ENCODE measurements at regions not wholly inside any gene's neighbourhood (a gene's known extent, or its start where the extent isn't known, plus 50 kb on each side); places are given as distances from the start of the nearest gene placed in this dataset.
"Not testable (repeated sequence)": the region's sequence is repeated elsewhere in the genome, so short reads cannot be mapped to it uniquely, and the experiment has no call there.

DNA sequence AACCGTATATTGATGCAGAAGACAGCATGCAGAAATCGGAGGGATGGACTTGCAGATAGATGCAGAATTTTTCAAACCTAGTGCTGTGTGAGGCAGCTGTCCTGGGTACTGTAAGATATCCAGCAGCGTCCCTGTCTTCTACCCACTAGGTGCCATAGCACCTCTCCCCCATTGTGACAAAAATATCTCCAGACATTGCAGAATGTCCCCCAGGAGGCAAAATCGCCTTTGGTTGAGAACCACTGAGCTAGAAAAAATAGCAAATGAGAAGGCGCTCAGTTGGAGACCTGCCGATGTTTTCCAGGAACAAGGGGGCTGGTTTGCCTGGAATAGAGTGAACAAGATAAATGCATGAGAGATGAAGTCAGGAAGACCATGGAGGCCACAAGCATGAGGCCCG lies 67.9 kb upstream of the TMEM132D start:
- POLR2A ChIA-PET (ENCODE audit: low non-redundant PET): no interaction called here

DNA sequence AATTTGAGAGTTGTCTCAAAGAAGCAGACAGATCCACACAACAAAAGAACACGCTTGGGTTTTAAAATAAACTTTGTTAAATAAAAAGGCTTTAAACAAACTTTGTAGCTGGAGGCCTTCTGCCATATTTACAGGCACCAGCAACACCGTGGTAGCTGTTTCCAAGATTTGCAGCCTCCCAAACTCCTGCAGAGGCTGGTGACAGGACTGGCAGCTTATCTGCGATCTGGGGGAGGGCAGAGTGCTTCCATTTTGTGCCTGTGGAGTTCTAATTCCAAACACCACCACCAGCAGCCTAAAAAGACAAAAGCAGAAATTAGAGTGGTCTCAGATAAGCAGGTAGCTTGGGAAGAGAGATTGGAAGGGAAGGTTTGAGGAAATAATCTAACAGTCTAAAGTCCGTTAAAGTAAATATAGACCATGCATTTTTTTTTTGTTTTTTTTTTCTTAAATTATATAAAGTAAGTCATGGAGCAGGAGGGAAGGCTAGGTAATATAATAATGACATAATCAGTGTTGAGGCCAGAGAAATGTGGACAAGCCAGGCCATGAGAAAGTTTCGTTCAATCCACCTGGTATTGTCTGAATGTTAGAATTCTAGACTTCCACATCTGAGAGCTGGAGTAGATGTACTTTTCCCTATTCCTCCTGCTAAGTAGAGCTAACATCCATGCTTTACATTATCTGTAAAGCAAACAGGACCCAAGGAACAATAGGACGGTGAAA lies 69.6 kb upstream of the TMEM132D start:
- DNase-seq (ENCODE audit: low spot score): no peak
- ChIA-PET CTCF (interaction anchor here (0.5 to 0.7 kb wide), 2 partner anchors 14 to 182 kb away, joined by 3 to 5 read pairs; no protein-coding TSS in a partner anchor), POLR2A (ENCODE audit: low non-redundant PET) (no interaction called here)
- no peak overlapping the region for H3K27ac ChIP-seq
- TF ChIP-seq, protein P1, sequence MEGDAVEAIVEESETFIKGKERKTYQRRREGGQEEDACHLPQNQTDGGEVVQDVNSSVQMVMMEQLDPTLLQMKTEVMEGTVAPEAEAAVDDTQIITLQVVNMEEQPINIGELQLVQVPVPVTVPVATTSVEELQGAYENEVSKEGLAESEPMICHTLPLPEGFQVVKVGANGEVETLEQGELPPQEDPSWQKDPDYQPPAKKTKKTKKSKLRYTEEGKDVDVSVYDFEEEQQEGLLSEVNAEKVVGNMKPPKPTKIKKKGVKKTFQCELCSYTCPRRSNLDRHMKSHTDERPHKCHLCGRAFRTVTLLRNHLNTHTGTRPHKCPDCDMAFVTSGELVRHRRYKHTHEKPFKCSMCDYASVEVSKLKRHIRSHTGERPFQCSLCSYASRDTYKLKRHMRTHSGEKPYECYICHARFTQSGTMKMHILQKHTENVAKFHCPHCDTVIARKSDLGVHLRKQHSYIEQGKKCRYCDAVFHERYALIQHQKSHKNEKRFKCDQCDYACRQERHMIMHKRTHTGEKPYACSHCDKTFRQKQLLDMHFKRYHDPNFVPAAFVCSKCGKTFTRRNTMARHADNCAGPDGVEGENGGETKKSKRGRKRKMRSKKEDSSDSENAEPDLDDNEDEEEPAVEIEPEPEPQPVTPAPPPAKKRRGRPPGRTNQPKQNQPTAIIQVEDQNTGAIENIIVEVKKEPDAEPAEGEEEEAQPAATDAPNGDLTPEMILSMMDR (conservative IDR thresholded peaks at IDR 0.05; ENCODE audit: low read depth): no peak

More for the DNA sequence above, 67.9 kb upstream of the TMEM132D start:
- TF ChIP-seq, protein P1 (conservative IDR thresholded peaks at IDR 0.05; ENCODE audit: low read depth): no peak
- CTCF ChIA-PET: no interaction called here
- H3K27ac ChIP-seq: no peak overlapping the region
- DNase-seq (ENCODE audit: low spot score): no peak

DNA sequence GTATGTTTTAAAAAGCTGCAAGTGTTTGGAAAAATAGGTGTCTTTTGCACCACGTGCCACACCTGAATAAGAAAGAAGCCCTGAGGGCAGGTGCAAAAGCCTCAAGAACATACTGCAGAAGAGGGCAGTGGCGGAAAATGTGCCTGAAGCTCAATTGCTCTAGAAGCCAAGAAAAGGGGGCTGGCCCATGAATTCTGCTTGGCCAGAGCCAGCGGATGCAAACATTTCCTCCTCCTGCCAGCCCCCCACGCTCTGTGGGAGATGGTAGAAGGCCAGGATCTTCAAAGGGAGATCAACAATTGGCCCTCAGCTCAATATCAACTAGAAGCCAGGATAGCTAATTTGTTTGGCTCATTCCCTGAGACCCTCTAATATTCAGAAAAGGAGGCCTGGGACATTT lies 80.3 kb upstream of the TMEM132D start:
- CTCF ChIA-PET: no interaction called here
- POLR2A ChIA-PET (ENCODE audit: low non-redundant PET): no interaction called here
- TF ChIP-seq, protein P1 (conservative IDR thresholded peaks at IDR 0.05; ENCODE audit: low read depth): no peak
- DNase-seq (ENCODE audit: low spot score): no peak
- no peak overlapping the region for H3K27ac ChIP-seq

DNA sequence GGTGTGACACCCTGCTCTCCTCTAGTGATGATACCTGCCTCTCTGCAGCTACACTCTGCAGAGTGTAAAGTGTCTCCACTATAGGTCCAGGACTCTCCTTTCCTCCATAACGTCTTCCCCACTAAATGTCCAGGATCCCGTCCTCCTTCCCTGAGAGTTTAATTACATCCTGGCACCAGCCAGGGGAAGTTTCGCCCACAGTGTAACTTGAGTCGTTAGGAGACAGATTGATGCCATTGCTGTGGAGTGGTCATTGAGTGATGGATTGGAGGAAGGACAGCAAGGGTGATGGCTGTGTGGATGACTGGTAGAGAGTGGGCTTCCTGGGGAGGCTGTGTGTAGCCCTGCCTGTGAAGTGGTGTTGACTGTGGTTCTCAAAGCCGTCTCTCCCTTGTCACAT lies 84.0 kb upstream of the TMEM132D start:
- TF ChIP-seq, protein P1 (conservative IDR thresholded peaks at IDR 0.05; ENCODE audit: low read depth): no peak
- no peak for DNase-seq (ENCODE audit: low spot score)
- ChIA-PET POLR2A (ENCODE audit: low non-redundant PET) (no interaction called here), CTCF (interaction anchor here (0.6 kb wide), 1 partner anchor 14 kb away, joined by 5 read pairs; no protein-coding TSS in a partner anchor)
- H3K27ac ChIP-seq: no peak overlapping the region

DNA sequence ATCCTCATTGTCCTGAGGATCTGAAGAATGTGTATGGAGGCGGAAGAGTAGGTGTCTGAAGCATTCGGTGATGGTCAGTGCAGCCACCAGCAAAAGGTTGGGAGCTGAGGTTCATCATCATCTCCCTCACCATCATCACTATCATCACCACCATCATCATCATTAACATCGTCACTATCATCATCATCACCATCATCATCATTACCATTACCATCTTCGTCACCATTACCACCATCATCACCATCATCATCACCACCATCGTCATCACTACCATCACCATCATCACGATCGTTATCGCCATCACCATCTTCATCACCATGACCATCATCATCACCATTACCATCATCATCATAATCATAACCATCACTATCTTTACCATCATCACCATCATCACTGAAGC lies 90.8 kb upstream of the TMEM132D start:
- ChIA-PET POLR2A (ENCODE audit: low non-redundant PET) (no interaction called here), CTCF (interaction anchor here (0.7 kb wide), 1 partner anchor 16 kb away, joined by 3 read pairs; no protein-coding TSS in a partner anchor)
- no peak for DNase-seq (ENCODE audit: low spot score)
- no peak overlapping the region for H3K27ac ChIP-seq
- TF ChIP-seq, protein P1 (conservative IDR thresholded peaks at IDR 0.05; ENCODE audit: low read depth): no peak

DNA sequence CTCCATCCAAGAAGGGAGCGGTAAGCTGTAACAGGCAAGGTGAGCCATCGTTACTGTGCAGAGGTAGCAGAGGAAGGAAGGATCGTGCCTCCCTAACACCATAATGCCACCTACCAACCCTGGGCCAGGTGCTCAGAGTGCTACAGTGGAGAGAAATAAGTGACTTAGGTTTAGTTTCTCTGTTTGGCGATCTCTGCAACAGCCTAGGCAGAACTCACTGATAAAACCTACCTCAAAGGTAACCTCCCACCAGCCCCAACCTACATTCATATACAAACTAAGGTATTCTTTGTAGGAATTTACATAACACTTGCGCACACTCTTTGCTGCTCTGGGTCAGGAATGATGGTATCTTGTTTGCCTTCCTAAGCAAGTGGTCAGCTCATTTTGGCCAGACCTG lies 93.4 kb upstream of the TMEM132D start:
- CTCF ChIA-PET: interaction anchor here (0.6 kb wide), 1 partner anchor 208 kb away, joined by 4 read pairs; no protein-coding TSS in a partner anchor
- TF ChIP-seq, protein P1 (conservative IDR thresholded peaks at IDR 0.05; ENCODE audit: low read depth): no peak
- no peak overlapping the region for H3K27ac ChIP-seq
- POLR2A ChIA-PET (ENCODE audit: low non-redundant PET): no interaction called here
- DNase-seq (ENCODE audit: low spot score): no peak

DNA sequence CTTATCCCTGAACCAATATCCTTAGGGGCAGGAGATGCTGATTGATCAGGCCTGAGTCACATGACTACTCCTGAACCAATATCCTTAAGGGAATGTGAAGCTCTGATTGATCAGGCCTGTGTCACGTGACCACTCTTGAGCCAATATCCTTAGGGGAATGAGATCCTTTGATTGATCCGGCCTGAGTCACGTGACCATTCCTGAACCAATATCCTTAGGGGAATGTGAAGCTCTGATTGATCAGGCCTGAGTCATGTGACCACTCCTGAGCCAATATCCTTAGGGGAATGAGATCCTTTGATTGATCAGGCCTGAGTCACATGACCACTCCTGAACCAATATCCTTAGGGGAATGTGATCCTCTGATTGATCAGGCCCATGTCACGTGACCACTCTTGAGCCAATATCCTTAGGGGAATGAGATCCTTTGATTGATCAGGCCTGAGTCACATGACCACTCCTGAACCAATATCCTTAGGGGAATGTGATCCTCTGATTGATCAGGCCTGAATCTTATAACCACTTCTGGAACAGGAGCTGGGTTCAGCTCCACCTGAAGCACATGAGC lies 100.6 kb upstream of the TMEM132D start:
- H3K27ac ChIP-seq; POLR2A ChIA-PET (ENCODE audit: low non-redundant PET); DNase-seq (ENCODE audit: low spot score): not testable (repeated sequence)
- CTCF ChIA-PET: interaction anchor here (1.1 to 2.3 kb wide), 2 partner anchors 10 to 22 kb away, joined by 5 to 7 read pairs; no protein-coding TSS in a partner anchor
